NCI-H2171 (cell line): ENCODE measurements at regions not wholly inside any gene's neighbourhood (a gene's known extent, or its start where the extent isn't known, plus 50 kb on each side); places are given as distances from the start of the nearest gene placed in this dataset.
"Not testable (repeated sequence)": the region's sequence is repeated elsewhere in the genome, so short reads cannot be mapped to it uniquely, and the experiment has no call there.

Source experiments
- DNase-seq: peaks from one replicate; lab custom pipeline; 2025; lab: John Stamatoyannopoulos, UW

DNA sequence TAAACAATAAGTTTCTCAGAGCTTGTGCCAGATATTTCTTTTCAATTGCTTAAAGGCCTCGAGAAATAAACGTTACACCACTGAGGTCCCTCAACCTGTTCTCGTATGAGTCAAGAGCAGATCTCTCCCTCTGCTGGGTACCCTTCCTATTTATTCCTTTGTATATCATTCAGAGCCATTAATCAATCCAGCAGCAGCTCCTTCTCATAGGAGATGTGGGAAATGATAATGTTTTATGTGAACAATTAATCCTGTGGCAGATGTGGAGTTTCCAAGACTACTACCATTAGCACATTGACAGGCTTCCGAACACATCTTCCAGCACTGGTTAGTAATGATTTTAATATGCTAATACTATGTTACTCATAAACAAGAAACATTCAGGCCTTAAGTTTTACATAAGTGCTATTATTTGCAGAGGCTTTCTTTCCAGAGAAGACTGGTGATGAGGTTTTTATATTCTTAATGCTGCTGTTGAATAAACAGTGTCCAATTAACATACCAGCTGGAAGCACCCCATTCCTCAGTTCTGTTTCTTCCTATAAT is 196.5 kb downstream of the ZNF608 start:
- DNase-seq = no peak

DNA sequence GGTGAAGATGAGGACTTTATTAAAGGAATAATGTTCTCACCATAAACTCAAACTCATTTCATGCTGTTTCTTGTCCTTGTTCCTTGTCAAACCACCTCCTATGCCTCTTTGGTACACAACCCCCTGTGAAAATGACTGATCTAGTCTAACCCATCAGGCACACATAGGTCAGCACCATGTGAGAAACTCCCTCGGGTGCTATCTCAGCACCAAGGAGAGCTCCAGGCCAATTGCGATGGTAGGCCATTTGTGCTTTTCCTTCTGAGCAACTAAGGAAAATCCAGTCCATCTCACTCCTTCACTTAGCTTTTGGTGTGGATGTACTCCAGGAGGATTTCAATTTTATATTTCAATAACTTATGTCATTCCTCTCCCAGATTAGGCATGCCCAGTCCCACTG is 199.8 kb downstream of the ZNF608 start:
- DNase-seq = no peak

DNA sequence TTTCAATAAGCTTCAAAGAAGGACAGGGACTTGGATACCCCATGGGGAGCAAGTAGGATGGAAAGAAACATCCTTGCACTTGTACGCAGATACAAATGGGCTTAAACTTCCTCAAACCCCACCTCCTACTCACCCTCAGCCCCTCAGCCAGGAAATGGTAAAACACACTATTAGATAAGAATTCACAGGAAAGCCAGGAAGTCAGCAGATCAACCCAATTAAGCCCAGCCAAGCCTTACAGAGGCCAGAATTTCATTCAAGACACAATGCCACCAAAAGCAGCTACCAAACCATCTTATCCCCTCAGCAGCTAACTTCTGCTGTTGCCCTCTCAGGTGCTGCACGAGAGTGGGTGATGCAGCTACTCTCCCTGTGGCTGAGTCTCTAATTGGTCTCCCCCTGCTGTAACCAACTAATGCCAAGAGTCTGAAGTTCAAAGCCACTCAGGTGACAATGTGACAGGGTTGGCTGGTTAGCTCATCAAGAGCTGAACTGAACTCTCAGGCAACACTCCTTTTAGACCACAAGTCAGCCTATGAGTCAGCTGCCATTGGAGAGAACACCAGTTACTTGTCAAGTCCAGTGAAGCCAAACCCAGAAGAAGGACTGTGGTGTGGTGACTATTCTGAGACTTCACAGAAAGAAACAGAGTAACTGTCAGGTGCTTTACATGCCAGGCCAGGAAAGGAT is 201.9 kb downstream of the ZNF608 start:
- DNase-seq = no peak

GRCh38 chr5:124538931-124539330 is 207.5 kb downstream of the ZNF608 start:
- DNase-seq = no peak

DNA sequence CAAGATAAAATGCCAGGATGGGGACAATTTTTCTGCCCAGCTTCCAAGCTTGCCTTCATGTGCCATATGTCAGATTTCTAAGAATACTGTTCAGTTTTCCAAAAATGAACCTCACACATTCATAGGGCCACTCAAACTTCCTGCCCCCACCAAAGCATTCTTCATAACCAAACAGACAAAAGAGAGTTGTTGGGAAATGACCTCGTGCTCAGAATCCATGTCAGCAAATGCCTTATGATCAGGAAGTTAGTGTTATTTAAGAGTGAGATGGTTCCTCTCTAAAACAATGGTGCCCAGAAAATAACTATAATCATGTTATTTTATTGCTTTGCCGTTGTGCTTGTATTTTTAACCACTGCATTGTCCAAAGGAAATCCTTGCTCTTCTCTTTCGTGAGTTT is 208.2 kb downstream of the ZNF608 start:
- no peak for DNase-seq

GRCh38 chr5:124537522-124537921 is 208.9 kb downstream of the ZNF608 start:
- DNase-seq = no peak

DNA sequence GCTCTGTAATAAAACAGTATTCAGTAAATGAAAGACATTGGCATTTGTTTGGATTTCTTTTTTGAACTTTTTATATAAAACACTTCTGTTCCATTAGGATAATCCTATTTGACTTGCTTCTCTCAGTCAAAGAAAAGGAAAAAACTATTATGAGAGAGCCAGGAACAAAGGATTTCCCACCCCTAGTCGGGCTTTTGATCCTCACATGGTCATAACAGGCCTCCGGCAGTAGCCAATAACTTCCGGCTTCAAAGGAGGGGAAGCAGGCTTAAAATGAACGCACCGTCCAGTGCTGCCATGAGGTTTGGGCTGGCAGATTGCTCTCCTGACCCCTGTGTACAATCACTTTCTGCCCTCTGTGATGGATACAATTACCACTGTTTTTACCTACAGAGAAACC is 209.3 kb downstream of the ZNF608 start:
- DNase-seq = no peak

DNA sequence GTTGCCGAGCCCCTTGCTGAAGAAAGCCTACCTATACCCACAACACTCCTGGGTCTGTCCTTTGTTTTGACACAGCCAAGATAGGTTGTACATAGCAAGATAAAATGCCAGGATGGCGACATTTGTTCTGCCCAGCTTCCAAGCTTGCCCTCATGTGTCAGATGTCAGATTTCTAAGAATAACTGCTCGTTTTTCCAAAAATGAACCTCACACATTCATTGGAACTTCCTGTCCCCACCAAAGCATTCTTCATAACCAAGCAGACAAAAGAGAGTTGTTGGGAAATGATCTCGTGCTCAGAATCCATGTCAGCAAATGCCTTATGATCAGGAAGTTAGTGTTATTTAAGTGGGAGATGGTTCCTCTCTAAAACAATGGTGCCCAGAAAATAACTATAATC is 210.1 kb downstream of the ZNF608 start:
- no peak for DNase-seq

DNA sequence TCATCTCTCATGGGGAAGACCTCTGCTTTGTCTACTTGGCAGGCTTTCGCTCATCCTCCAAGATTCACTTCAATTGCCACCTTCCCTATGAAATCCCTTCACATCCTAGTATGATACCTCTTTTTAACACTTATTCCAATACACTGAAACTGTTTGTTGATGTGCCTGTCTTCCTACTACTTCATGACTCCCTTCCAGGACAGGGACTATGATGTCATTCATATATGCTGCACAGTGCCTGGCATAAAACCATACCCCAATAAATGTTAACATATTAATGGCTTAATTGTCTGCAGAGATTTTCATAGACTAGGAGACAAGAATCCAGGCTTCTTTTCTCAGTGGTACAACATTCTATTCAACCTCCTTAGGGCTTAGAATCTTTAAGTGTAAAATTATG is 215.5 kb downstream of the ZNF608 start:
- DNase-seq = no peak

DNA sequence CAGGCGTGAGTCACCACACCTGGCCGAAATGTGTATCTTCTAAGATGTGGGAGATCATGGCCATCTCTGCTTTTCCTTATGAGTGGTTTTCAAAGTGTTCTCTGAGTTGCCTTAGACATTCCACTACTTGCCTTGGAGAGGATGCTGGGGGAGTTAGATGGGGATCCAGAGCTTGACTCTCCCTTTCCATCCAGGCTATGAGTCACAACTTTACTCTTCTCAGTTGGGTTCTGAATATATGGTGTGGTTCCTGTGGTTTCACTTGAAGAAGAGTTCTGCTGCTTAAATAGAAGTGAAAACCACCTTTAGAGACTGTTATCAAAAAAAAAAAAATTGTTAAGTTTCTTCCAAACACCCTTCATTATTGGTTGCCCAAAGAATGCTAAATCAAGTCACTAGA is 217.6 kb downstream of the ZNF608 start:
- DNase-seq = no peak

DNA sequence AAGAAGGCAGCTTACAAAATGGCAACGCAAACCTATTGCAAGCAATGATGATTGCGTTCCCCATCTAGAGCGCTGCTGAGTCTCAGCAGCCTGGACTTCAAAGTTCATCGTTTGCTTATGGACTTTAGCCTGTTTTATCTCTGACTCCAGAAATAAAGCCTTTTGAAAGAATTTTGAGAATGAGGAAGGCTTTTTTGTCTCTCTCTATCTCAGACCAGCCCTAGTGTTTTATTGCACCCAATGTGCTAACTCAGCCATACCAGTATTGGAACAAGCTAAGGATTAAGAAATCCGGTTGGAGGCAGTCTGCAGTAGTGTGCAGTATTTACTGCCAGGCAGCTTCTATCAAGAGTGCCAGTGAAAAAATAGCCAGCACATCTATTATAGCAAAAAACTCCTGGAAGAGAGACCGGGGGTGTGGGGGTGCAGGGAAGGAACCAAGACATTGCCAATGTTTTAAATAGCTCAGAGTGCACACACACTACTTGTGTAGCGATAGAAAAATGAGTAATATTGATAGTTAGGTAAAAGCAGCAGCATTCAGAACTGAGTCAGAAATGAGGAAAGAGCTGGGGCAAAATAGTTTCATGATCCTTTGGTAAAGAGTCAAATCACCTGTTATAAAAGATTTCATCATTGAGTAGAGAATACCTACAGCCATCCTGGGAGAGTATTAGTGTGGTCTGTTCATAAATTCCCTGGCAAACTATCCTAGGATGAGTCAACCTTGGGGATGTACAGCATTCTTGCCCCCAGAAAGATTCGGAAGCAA is 219.0 kb downstream of the ZNF608 start:
- no peak for DNase-seq

DNA sequence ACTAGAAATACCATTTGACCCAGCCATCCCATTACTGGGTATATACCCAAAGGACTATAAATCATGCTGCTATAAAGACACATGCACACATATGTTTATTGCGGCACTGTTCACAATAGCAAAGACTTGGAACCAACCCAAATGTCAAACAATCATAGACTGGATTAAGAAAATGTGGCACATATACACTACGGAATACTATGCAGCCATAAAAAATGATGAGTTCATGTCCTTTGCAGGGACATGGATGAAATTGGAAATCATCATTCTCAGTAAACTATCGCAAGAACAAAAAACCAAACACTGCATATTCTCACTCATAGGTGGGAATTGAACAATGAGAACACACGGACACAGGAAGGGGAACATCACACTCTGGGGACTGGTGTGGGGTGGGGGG is 220.4 kb downstream of the ZNF608 start:
- DNase-seq = not testable (repeated sequence)

- DNase-seq = no peak
These were observed 221.7 kb downstream of the ZNF608 start for GRCh38 chr5:124524552-124525232.

GRCh38 chr5:124523897-124524296 is 222.5 kb downstream of the ZNF608 start:
- DNase-seq = no peak

DNA sequence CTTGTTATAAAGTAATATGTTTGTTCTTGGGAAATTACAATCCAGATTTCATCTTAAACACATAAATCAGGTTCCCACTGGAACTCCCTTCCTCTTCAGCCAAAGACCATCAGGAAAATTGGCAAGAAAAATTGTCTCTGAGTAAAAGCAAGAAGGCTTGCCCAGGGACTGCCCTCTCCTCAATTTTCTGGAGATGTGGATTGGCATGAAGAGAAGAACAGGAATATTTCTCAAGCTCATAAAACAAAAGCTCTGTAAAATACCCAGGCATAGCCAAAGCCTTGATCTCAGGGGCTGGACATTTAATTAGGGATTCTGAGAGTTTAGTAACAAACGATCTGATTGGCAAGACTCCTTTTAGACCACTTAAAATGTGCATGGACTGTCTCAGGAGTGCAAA is 223.4 kb downstream of the ZNF608 start:
- DNase-seq = no peak

GRCh38 chr5:124521461-124522230 is 224.8 kb downstream of the ZNF608 start:
- no peak for DNase-seq

DNA sequence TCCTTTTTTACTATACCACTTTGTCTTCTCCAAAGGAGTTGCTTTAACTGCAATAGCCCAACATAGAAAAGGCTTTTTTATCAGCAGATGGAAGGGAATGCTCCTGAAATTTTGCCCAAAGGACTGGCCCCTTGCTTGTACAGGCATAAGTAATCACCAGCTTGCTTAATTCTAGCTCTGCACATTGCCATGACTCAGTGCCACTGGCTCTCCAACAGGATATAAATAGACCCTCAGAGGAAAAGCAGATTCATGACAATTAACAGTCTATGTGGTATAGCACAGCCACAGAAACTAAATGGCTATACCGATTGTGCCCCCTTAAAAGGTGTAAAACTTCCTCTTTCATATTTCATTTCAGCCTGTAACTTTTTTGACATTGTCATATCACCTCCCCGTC is 227.0 kb downstream of the ZNF608 start:
- DNase-seq = no peak

GRCh38 chr5:124516567-124516966 is 229.9 kb downstream of the ZNF608 start:
- DNase-seq = no peak

- DNase-seq = no peak
These were observed 230.8 kb downstream of the ZNF608 start for GRCh38 chr5:124515497-124516245.

DNA sequence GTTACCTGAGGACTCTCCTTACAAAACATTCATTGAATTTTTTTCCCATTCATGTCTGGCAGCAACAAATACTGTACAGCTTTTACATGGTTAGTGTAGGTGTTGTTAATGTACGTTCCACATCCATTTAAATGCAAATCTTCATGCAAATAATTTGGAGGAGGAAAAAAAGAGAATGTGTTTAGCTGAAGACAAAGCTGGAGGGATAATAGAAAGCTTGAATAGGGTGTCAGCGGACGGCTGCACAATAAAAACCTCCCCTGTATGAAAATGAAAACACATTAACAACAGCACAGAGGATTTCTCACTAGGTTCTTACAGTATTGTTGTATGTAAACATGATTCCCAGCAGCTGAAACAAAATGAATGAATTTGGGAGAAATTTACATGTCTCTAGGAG is 231.5 kb downstream of the ZNF608 start:
- no peak for DNase-seq

- no peak for DNase-seq
These were observed 233.3 kb downstream of the ZNF608 start for GRCh38 chr5:124512952-124513632.
